Kidney (tissue), 13 donors: ENCODE measurements at regions not wholly inside any gene's neighbourhood (a gene's known extent, or its start where the extent isn't known, plus 50 kb on each side); places are given as distances from the start of the nearest gene placed in this dataset.

Source experiments
- DNase-seq, 5 donors: peaks; one replicate each; pipeline ENCODE4 v3.0.0-alpha.2; 2013 to 2020
- FAIRE-seq: peaks from 2 replicates; lab custom pipeline; 2012; peaks lifted over from hg19 to GRCh38; lab: Jason Lieb, UNC
- H3K27ac ChIP-seq, 2 donors: one replicate each; pipeline ENCODE4 v1.7.0; 2013; ENCODE audit warnings: low read depth in 2 of 2, low read length in 2 of 2, inconsistent platforms in 1 of 2
- H3K27me3 ChIP-seq: one replicate; pipeline ENCODE4 v1.7.1; 2013; ENCODE audit warnings: low read length, inconsistent platforms; ENCODE audit not compliant: control insufficient read depth, insufficient read depth
- H3K36me3 ChIP-seq, 3 donors: one replicate each; pipeline versions ENCODE4 v1.7.0 to v1.7.1; 2013; ENCODE audit warnings: low read length in 3 of 3, control low read depth in 1 of 3, inconsistent platforms in 1 of 3; ENCODE audit not compliant: insufficient read depth in 3 of 3, control insufficient read depth in 2 of 3
- H3K4me1 ChIP-seq, 3 donors: one replicate each; pipeline versions ENCODE4 v1.7.0 to v1.7.1; 2013; ENCODE audit warnings: low read length in 3 of 3, inconsistent platforms in 1 of 3, low read depth in 1 of 3; ENCODE audit not compliant: control insufficient read depth in 2 of 3, insufficient read depth in 2 of 3
- H3K4me3 ChIP-seq, 3 donors: one replicate each; pipeline versions ENCODE4 v1.7.0 to v1.8.1; 2013; ENCODE audit warnings: low read length in 3 of 3, control low read depth in 1 of 3, inconsistent platforms in 1 of 3
- H3K9ac ChIP-seq, 3 donors: one replicate each; pipeline versions ENCODE4 v1.7.0 to v1.7.1; 2013; ENCODE audit warnings: low read length in 3 of 3, control low read depth in 1 of 3, inconsistent platforms in 1 of 3
- H3K9me3 ChIP-seq, 3 donors: one replicate each; pipeline versions ENCODE4 v1.7.0 to v1.7.1; 2013; ENCODE audit warnings: low read length in 3 of 3, control low read depth in 1 of 3, inconsistent platforms in 1 of 3; ENCODE audit not compliant: control insufficient read depth in 2 of 3, insufficient read depth in 1 of 3
- intact Hi-C: fragments of 100-400 bp; cut with DNase I; formaldehyde crosslinking; loops from one replicate; pipeline ENCODE4 v1.11.1; 2022
- TF ChIP-seq, protein P1 (sequence below): IDR thresholded peaks from 3 replicates; pipeline ENCODE4 v1.5.1; 2012; ENCODE audit warnings: mild to moderate bottlenecking, moderate library complexity, borderline replicate concordance; ENCODE audit not compliant: insufficient read depth; ENCODE audit errors: extremely low read depth
- donor health status: control.
- donor health status: control.
- donor health status: control.
- donor health status: control.
- donor health status: control.
- donor health status: DM: yes; HTN: yes; CAD: no.
- donor health status: Normal renal cell carcinoma (clear cell type).

DNA sequence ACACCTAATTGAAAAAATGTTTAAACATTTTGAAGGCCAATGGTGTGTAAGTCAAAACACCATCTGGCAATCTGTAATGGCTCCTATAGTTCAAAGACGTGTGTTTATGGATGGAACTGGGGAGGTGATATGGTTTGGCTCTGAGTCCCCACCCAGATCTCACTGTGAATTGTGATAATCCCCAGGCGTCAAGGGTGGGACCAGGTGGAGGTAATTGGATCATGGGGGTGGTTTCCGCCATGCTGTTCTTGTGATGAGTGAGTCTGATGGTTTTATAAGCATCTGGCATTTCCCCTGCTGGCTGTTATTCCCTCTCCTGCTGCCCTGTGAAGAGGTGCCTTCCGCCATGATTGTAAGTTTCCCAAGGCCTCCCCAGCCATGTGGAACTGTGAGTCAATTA, 52.2 kb downstream of the ADRA2C start:
- no peak overlapping the region for H3K9ac ChIP-seq
- no peaks in the 10 kb centered on the region for H3K36me3 ChIP-seq
- no peak overlapping the region for H3K4me3 ChIP-seq
- DNase-seq (peak in 1 of 5 donors; percentile 7), FAIRE-seq (no peak)
- H3K27ac ChIP-seq: no peak overlapping the region
- no peaks in the 10 kb centered on the region for H3K4me1 ChIP-seq
- intact Hi-C loops: no loop called here
- H3K27me3 ChIP-seq: no peaks in the 10 kb centered on the region
- TF ChIP-seq, protein P1, sequence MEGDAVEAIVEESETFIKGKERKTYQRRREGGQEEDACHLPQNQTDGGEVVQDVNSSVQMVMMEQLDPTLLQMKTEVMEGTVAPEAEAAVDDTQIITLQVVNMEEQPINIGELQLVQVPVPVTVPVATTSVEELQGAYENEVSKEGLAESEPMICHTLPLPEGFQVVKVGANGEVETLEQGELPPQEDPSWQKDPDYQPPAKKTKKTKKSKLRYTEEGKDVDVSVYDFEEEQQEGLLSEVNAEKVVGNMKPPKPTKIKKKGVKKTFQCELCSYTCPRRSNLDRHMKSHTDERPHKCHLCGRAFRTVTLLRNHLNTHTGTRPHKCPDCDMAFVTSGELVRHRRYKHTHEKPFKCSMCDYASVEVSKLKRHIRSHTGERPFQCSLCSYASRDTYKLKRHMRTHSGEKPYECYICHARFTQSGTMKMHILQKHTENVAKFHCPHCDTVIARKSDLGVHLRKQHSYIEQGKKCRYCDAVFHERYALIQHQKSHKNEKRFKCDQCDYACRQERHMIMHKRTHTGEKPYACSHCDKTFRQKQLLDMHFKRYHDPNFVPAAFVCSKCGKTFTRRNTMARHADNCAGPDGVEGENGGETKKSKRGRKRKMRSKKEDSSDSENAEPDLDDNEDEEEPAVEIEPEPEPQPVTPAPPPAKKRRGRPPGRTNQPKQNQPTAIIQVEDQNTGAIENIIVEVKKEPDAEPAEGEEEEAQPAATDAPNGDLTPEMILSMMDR: no peak
- H3K9me3 ChIP-seq: no peaks in the 10 kb centered on the region

GRCh38 chr4:3819210-3819919, 53.2 kb downstream of the ADRA2C start:
- FAIRE-seq: no peak

DNA sequence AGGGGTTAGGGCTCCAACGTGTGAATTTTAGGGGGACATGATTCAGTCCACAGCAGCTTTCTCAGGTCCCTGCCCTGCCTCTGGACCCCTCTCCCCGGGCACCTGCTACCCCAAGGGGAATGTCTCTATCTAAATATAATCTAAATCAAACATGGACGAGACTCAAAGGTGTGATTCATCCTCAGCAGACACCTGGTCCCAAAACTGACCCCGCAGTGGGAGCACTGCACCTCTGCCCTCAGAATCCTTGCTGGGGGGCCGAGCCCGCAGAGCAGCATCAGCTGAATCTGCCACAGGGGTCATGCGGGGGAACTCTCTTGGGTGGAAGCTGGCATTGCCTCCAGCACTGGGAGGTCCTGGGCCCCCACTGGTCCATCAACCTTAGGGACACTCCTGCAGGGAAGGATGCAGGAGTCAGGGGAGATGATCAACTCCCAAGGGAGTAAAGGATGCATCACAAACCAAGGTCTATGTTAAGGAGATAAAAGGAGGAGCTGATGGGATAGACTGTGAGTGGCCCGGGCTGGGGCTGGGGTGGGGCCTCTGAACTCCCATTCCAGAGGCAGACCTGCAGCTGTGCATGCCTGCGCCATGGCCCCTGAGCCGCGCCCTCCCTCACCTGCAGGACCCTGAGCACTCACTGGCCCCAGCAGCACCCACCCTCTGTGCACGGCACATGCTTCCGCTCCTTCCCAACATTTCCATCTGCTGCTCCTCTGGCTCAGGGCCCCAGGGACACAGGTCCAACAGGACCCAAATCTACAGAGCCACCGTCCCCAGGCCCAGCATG, 54.0 kb downstream of the ADRA2C start:
- DNase-seq (peak in 1 of 5 donors; percentile 61), FAIRE-seq (no peak)
- Histone ChIP-seq H3K4me1 (no peaks in the 10 kb centered on the region), H3K9me3 (no peaks in the 10 kb centered on the region), H3K9ac (no peak overlapping the region), H3K4me3 (no peak overlapping the region), H3K36me3 (no peaks in the 10 kb centered on the region), H3K27ac (no peak overlapping the region), H3K27me3 (no peaks in the 10 kb centered on the region)
- TF ChIP-seq, protein P1: no peak
- intact Hi-C loops: no loop called here

More at GRCh38 chr4:3819210-3819919, 53.2 kb downstream of the ADRA2C start:
- H3K36me3 ChIP-seq: no peaks in the 10 kb centered on the region
- no peaks in the 10 kb centered on the region for H3K9me3 ChIP-seq
- H3K4me1 ChIP-seq: no peaks in the 10 kb centered on the region
- H3K9ac ChIP-seq: no peak overlapping the region
- no peak overlapping the region for H3K27ac ChIP-seq
- DNase-seq: peak in 1 of 5 donors; percentile 45
- H3K4me3 ChIP-seq: no peak overlapping the region
- intact Hi-C loops: no loop called here
- no peaks in the 10 kb centered on the region for H3K27me3 ChIP-seq
- TF ChIP-seq, protein P1: no peak
